ENCODE measurements at regions not wholly inside any gene's neighbourhood (a gene's known extent, or its start where the extent isn't known, plus 50 kb on each side); places are given as distances from the start of the nearest gene placed in this dataset.

DNA sequence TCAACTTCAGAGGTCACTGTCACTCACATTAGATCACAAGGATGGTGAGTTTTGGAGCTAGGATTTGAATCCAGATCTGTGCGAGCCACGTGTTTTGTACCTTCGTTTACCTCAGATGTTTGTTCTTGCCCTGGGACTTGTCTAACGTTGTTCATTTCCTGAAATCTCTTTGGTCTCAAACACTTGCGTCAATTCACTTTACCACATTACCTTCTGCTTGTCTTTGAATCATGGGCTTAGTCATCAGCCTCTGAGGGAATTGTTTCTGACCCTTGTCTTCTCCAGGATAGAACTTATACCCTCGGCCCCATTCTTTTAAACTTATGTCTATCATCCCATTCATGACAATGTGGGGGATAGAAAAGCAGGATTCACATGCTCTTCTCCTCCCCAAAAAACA lies 282.7 kb downstream of the DCDC2C start:
- no peak for TF ChIP-seq CTCF (IDR thresholded peaks at IDR 0.05; ENCODE audit: insufficient read depth, missing control alignments)
- DNase-seq (ENCODE audit: insufficient read length, low spot score) (no peak), FAIRE-seq (no peak)

GRCh38 chr2:3986530-3987258 lies 283.3 kb downstream of the DCDC2C start:
- FAIRE-seq (no peak), DNase-seq (ENCODE audit: insufficient read length, low spot score) (no peak)
- no peak for TF ChIP-seq CTCF (IDR thresholded peaks at IDR 0.05; ENCODE audit: insufficient read depth, missing control alignments)

DNA sequence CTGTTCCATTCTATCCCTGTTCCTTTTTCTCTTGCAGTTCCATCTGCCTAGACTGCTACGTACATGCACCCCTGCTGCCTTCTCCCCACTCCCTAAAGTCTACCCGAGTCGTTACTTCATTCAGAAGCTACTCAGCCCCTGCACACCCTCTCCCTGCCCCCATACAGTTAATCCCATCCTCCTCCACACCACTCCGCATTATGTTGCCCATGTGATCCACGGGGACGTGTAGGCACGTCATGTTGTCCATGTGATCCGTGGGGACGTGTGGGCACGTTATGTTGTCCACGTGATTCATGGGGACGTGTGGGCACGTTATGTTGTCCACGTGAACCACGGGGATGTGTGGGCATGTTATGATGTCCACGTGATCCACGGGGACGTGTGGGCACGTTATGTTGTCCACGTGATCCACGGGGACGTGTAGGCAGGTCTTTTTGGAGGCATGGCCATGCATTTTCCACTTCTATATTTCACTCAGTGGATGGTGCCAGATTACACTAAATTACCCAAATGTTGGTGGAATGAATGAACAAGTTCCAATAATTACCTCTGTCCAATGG lies 299.5 kb downstream of the DCDC2C start:
- FAIRE-seq (no peak), DNase-seq (ENCODE audit: insufficient read length, low spot score) (no peak)
- no peak for TF ChIP-seq CTCF (IDR thresholded peaks at IDR 0.05; ENCODE audit: insufficient read depth, missing control alignments)

DNA sequence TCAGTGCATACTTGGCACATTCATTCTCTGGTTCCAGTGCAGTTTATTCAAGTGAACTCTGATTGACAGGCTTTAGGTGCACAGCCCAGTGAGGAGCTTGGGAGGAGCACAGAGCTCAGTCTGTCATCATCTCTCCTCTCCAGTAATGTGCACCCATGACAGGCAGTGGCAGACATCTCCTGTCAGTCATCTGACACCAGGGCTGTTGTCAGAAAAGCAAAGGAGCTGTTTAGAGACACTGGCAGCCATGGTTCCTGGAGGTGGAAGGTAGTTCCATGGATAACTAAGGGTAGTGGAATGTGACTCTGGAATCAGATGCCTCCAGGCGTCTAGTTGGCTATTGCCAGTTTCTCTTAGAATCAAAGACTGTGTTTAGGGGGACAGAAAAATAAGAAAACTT lies 308.8 kb downstream of the DCDC2C start:
- FAIRE-seq (no peak), DNase-seq (ENCODE audit: insufficient read length, low spot score) (no peak)
- TF ChIP-seq CTCF (IDR thresholded peaks at IDR 0.05; ENCODE audit: insufficient read depth, missing control alignments): no peak

GRCh38 chr2:4018535-4018934 lies 315.2 kb downstream of the DCDC2C start:
- FAIRE-seq (no peak), DNase-seq (ENCODE audit: insufficient read length, low spot score) (no peak)
- TF ChIP-seq CTCF (IDR thresholded peaks at IDR 0.05; ENCODE audit: insufficient read depth, missing control alignments): no peak

DNA sequence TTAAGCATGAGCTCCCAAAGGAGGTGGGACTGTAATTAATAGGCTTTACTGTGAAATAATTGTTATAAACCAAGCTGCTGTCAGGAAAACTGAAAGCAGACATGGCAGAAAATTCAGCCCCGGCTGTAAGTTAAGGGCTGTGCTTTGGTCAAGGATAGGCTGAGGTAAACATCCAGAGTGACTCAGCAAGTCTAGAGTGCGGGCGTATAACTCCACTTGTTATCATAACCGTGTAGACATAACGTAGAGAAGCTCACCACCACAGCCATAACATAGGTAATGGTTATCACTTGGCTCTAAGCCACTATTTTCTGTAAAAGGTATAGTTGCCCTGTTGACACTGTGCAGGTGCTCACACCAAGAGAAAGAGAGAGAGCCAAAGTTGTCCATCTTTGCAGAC lies 316.8 kb downstream of the DCDC2C start:
- no peak for TF ChIP-seq CTCF (IDR thresholded peaks at IDR 0.05; ENCODE audit: insufficient read depth, missing control alignments)
- FAIRE-seq (no peak), DNase-seq (ENCODE audit: insufficient read length, low spot score) (no peak)

- TF ChIP-seq CTCF (IDR thresholded peaks at IDR 0.05; ENCODE audit: insufficient read depth, missing control alignments): no peak
- no peak for DNase-seq (ENCODE audit: insufficient read length, low spot score)
- no peak for FAIRE-seq
These were observed 317.3 kb downstream of the DCDC2C start for GRCh38 chr2:4020649-4021048.

All from D721Med (cell line).